NCI-H345 (cell line): ENCODE measurements at regions not wholly inside any gene's neighbourhood (a gene's known extent, or its start where the extent isn't known, plus 50 kb on each side); places are given as distances from the start of the nearest gene placed in this dataset.
"Not testable (repeated sequence)": the region's sequence is repeated elsewhere in the genome, so short reads cannot be mapped to it uniquely, and the experiment has no call there.

Experiments used
- DNase-seq: peaks from one replicate; lab custom pipeline; 2025; lab: John Stamatoyannopoulos, UW

GRCh38 chr9:88596376-88596775 lies 61.4 kb downstream of the NXNL2 start:
- no peak for DNase-seq

GRCh38 chr9:88604836-88605511 lies 70.0 kb downstream of the NXNL2 start:
- DNase-seq: no peak

GRCh38 chr9:88605512-88606362 lies 70.8 kb downstream of the NXNL2 start:
- DNase-seq: no peak

GRCh38 chr9:88614359-88614758 lies 79.4 kb downstream of the NXNL2 start:
- no peak for DNase-seq

GRCh38 chr9:88623698-88624097 lies 88.7 kb downstream of the NXNL2 start:
- no peak for DNase-seq

GRCh38 chr9:88628114-88628513 lies 93.1 kb downstream of the NXNL2 start:
- no peak for DNase-seq

- DNase-seq: no peak
Measured at GRCh38 chr9:88628811-88629210, 93.8 kb downstream of the NXNL2 start.

- DNase-seq: not testable (repeated sequence)
Measured at GRCh38 chr9:88630574-88630973, 95.6 kb downstream of the NXNL2 start.

- DNase-seq: no peak
Measured at GRCh38 chr9:88635151-88635550, 100.2 kb downstream of the NXNL2 start.

- DNase-seq: no peak
Measured at GRCh38 chr9:88641456-88642240, 106.7 kb downstream of the NXNL2 start.

GRCh38 chr9:88642336-88642735 lies 107.4 kb downstream of the NXNL2 start:
- no peak for DNase-seq

GRCh38 chr9:88643931-88644330 lies 109.0 kb downstream of the NXNL2 start:
- DNase-seq: no peak

- no peak for DNase-seq
Measured at GRCh38 chr9:88645172-88645878, 110.3 kb downstream of the NXNL2 start.

GRCh38 chr9:88645879-88646199 lies 110.9 kb downstream of the NXNL2 start:
- no peak for DNase-seq

- no peak for DNase-seq
Measured at GRCh38 chr9:88646539-88647300, 111.7 kb downstream of the NXNL2 start.

- DNase-seq: no peak
Measured at GRCh38 chr9:88651682-88652633, 117.0 kb downstream of the NXNL2 start.

- no peak for DNase-seq
Measured at GRCh38 chr9:88652876-88653275, 117.9 kb downstream of the NXNL2 start.

- no peak for DNase-seq
Measured at GRCh38 chr9:88653406-88653805, 118.4 kb downstream of the NXNL2 start.

- no peak for DNase-seq
Measured at GRCh38 chr9:88653911-88654310, 118.9 kb downstream of the NXNL2 start.

GRCh38 chr9:88657893-88658292 lies 122.9 kb downstream of the NXNL2 start:
- no peak for DNase-seq
